ENCODE measurements at regions not wholly inside any gene's neighbourhood (a gene's known extent, or its start where the extent isn't known, plus 50 kb on each side); places are given as distances from the start of the nearest gene placed in this dataset.

DNA sequence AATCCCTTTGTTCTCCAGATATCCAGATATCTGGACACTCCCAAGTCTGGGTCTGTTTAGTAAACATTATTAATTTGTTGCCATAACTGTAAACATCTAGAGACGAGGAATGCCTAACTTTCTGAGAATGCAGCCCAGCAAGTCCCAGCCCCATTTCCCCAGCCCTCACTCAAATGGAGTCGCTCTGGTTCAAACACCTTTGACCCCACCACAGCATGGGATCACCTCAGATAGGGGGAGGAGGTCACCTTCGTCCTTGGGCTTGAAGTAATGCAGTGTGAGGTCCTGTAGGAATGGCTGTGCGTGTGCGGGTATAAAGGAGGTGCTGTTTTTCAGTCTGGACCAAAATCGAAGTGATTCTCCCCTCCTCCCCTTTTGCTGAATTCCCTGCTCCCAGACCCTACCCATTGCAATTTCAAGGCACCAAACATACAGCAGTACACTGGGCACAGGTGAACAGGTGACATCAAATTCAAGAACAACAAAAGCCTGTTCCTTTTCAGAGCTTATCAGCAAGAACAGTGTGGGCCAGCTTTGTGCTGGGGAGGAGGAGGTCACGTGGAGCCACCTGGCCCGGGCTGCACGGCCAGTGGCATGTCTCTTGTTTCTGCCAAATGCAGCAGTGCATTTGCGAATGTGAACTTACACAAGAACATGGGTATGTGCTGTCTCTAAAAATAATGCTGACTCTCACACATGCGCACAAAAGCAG lies 57.5 kb upstream of the TRPM1 start:
- TF ChIP-seq POLR2A (IDR thresholded peaks at IDR 0.05; ENCODE audit: low read depth, low read length) (no peak), POLR2AphosphoS5 (IDR thresholded peaks at IDR 0.05; ENCODE audit: low read depth, low read length) (no peak), TAF1 (IDR thresholded peaks at IDR 0.05; ENCODE audit: borderline replicate concordance, low read depth, low read length) (no peak)
